MCF 10A (cell line): ENCODE measurements at regions not wholly inside any gene's neighbourhood (a gene's known extent, or its start where the extent isn't known, plus 50 kb on each side); places are given as distances from the start of the nearest gene placed in this dataset.

Source experiments
- BruUV-seq: library from RNA; stranded (reverse); fragments of 400-500 nt; replicated peaks from 2 replicates; lab custom pipeline; 2021; lab: Mats Ljungman, UMichigan
- CTCF ChIA-PET: fragments of 300-600 bp; sonication (Branson Sonifier 250); formaldehyde crosslinking; extraction: SDS; loops from one replicate; lab custom pipeline; 2021; ENCODE audit warnings: antibody characterized with exemption, inconsistent platforms; lab: Yijun Ruan, JAX
- POLR2A ChIA-PET: fragments of 300-600, 350-650 bp; sonication (Branson Sonifier 250); formaldehyde crosslinking; extraction: SDS; loops from one replicate; lab custom pipeline; 2020; ENCODE audit warnings: antibody characterized with exemption, inconsistent platforms; lab: Yijun Ruan, JAX
- DNase-seq: peaks from one replicate; pipeline ENCODE4 v3.0.0-alpha.2; 2018; ENCODE audit not compliant: unreplicated experiment
- H3K27ac Mint-ChIP-seq: one replicate; pipeline ENCODE4 v1.8.0; 2022; ENCODE audit warnings: mild to moderate bottlenecking, low read depth, mixed read lengths; ENCODE audit not compliant: unreplicated experiment
- H3K27me3 Mint-ChIP-seq: one replicate; pipeline ENCODE4 v1.8.0; 2022; ENCODE audit warnings: mixed read lengths; ENCODE audit not compliant: insufficient read depth, unreplicated experiment
- H3K36me3 Mint-ChIP-seq: one replicate; pipeline ENCODE4 v1.8.0; 2022; ENCODE audit warnings: mild to moderate bottlenecking, moderate library complexity, mixed read lengths; ENCODE audit not compliant: insufficient read depth, unreplicated experiment
- H3K4me1 Mint-ChIP-seq: one replicate; pipeline ENCODE4 v1.8.0; 2022; ENCODE audit warnings: mixed read lengths; ENCODE audit not compliant: insufficient read depth, unreplicated experiment
- H3K4me3 Mint-ChIP-seq: one replicate; pipeline ENCODE4 v1.8.0; 2022; ENCODE audit warnings: mild to moderate bottlenecking, moderate library complexity, mixed read lengths; ENCODE audit not compliant: unreplicated experiment
- H3K9me3 Mint-ChIP-seq: one replicate; pipeline ENCODE4 v1.8.0; 2022; ENCODE audit warnings: mixed read lengths; ENCODE audit not compliant: unreplicated experiment
- intact Hi-C: fragments of 100-400 bp; cut with micrococcal nuclease; formaldehyde crosslinking; loops from 2 replicates; pipeline ENCODE4 v1.14.1; 2022
- TF ChIP-seq, protein P1 (sequence below): fragments of 200-600 bp; IDR thresholded peaks from one replicate; pipeline ENCODE4 v1.8.0; 2022; ENCODE audit warnings: antibody characterized with exemption, mild to moderate bottlenecking; ENCODE audit not compliant: unreplicated experiment

DNA sequence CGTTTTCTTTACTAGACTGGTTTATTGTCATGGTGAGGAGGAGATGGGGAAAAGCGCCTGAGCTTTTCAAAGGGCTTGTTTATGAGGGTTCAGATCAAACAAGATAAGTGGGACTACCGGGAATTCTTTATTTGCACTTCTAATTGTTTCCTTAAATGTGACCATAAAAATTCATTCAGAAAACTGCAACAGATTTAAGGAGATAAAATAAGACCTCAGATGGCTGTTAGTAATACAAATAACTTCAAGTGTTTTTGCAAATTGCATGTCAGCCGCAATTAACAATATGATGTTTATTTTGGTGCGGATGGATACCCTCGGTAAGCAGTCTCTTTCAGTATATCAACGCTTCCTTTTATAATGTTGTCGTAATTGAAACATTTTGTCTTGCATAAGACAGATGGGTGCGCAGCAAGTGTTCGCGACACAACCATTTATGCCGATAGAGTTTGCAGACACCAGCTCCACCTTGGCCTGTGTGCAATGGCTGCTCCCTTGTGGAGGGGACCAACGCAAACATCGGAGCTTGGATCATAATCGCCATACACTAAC is 151.0 kb downstream of the C4orf33 start:
- BruUV-seq = no TSS peak
- no peak overlapping the region for H3K4me3 Mint-ChIP-seq
- no peak for DNase-seq
- POLR2A ChIA-PET = no interaction called here
- H3K27me3 Mint-ChIP-seq = no peaks in the 10 kb centered on the region
- CTCF ChIA-PET = interaction anchor here (0.5 kb wide), 1 partner anchor 268 kb away, joined by 4 read pairs; no protein-coding TSS in a partner anchor
- H3K4me1 Mint-ChIP-seq = no peaks in the 10 kb centered on the region
- H3K9me3 Mint-ChIP-seq = peaks cover 6% of the 10 kb centered on the region
- H3K27ac Mint-ChIP-seq = no peak overlapping the region
- H3K36me3 Mint-ChIP-seq = no peaks in the 10 kb centered on the region
- TF ChIP-seq, protein P1, sequence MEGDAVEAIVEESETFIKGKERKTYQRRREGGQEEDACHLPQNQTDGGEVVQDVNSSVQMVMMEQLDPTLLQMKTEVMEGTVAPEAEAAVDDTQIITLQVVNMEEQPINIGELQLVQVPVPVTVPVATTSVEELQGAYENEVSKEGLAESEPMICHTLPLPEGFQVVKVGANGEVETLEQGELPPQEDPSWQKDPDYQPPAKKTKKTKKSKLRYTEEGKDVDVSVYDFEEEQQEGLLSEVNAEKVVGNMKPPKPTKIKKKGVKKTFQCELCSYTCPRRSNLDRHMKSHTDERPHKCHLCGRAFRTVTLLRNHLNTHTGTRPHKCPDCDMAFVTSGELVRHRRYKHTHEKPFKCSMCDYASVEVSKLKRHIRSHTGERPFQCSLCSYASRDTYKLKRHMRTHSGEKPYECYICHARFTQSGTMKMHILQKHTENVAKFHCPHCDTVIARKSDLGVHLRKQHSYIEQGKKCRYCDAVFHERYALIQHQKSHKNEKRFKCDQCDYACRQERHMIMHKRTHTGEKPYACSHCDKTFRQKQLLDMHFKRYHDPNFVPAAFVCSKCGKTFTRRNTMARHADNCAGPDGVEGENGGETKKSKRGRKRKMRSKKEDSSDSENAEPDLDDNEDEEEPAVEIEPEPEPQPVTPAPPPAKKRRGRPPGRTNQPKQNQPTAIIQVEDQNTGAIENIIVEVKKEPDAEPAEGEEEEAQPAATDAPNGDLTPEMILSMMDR = no peak
- intact Hi-C loops = no loop called here

DNA sequence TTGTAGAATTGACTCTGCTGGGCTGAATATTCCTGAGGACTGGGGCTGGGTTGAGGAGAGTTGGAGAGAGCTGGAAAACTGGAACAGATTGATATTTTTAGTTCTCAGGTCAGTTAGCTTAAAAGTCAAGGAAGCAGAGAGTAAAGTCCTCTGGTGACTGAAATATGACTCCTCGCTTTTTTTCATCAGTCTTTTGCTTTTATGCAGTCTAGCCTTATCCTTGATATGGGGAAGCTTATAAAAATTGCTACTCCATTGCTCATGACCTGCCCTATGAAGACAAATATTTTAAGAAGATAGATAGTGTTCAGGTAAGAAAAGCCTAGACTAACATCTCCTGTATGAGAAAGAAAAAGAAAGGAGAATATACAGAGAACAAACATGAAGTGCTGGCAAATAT is 152.7 kb downstream of the C4orf33 start:
- Mint-ChIP-seq H3K4me1 (no peaks in the 10 kb centered on the region), H3K27ac (no peak overlapping the region), H3K36me3 (no peaks in the 10 kb centered on the region), H3K9me3 (peaks cover 6% of the 10 kb centered on the region), H3K4me3 (no peak overlapping the region), H3K27me3 (no peaks in the 10 kb centered on the region)
- intact Hi-C loops = no loop called here
- POLR2A ChIA-PET = no interaction called here
- BruUV-seq = no TSS peak
- no peak for DNase-seq
- TF ChIP-seq, protein P1 = no peak
- CTCF ChIA-PET = interaction anchor here (0.7 kb wide), 1 partner anchor 82 kb away, joined by 3 read pairs; no protein-coding TSS in a partner anchor

DNA sequence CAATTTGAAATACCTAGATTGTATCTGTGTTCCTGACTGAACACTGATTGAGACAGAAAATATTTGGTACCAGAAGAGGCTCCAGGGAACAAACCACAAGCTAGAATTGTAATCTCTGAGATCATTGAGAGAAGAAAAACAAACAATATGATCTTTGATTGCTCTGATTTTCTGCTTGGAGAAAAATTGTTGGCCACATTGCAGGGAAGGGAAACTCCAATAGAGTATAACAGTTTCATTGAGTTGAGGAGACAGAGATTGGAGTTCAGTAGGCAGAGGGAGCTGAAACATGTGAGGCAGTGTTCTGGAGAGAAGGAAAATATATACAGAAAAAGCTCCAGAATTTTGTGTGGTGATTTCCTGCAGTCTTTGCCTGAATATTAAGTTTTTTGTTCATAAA is 158.2 kb downstream of the C4orf33 start:
- intact Hi-C loops = no loop called here
- no peaks in the 10 kb centered on the region for H3K4me1 Mint-ChIP-seq
- TF ChIP-seq, protein P1 = no peak
- no peak for DNase-seq
- ChIA-PET POLR2A (no interaction called here), CTCF (no interaction called here)
- no peak overlapping the region for H3K4me3 Mint-ChIP-seq
- H3K9me3 Mint-ChIP-seq = no peaks in the 10 kb centered on the region
- BruUV-seq = no TSS peak
- no peak overlapping the region for H3K27ac Mint-ChIP-seq
- no peaks in the 10 kb centered on the region for H3K36me3 Mint-ChIP-seq
- H3K27me3 Mint-ChIP-seq = no peaks in the 10 kb centered on the region

DNA sequence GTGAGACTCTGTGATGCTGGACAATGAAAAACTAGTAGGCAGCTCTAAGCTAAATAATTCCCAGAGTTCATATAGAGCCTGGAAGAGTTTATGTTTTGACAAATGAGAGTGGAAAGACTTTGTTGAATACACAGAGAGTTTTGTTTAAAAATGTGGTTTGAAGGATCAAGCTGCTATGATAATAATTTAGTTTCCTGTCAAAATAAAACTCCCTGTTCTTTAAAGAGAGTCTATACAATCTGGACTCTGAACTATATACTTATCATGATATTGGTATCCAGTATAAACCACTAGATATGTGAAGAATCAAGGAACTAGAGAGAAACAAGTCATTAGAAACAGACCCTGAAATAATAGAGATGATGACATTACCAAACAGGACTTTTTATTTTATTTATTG is 158.6 kb downstream of the C4orf33 start:
- intact Hi-C loops = no loop called here
- H3K4me1 Mint-ChIP-seq = no peaks in the 10 kb centered on the region
- BruUV-seq = no TSS peak
- no peaks in the 10 kb centered on the region for H3K9me3 Mint-ChIP-seq
- CTCF ChIA-PET = no interaction called here
- TF ChIP-seq, protein P1 = no peak
- POLR2A ChIA-PET = no interaction called here
- H3K4me3 Mint-ChIP-seq = no peak overlapping the region
- H3K27ac Mint-ChIP-seq = no peak overlapping the region
- no peaks in the 10 kb centered on the region for H3K36me3 Mint-ChIP-seq
- H3K27me3 Mint-ChIP-seq = no peaks in the 10 kb centered on the region
- no peak for DNase-seq
